MM.1S (cell line): ENCODE measurements at regions not wholly inside any gene's neighbourhood (a gene's known extent, or its start where the extent isn't known, plus 50 kb on each side); places are given as distances from the start of the nearest gene placed in this dataset.
"Not testable (repeated sequence)": the region's sequence is repeated elsewhere in the genome, so short reads cannot be mapped to it uniquely, and the experiment has no call there.

Source experiments
- DNase-seq: peaks from one replicate; pipeline ENCODE4 v3.0.0-alpha.2; 2015
- H2AFZ ChIP-seq: fragments of 300-600 bp; sonication (generic); 2 replicates; pipeline ENCODE4 v1.6.0; 2016; ENCODE audit warnings: antibody characterized with exemption, low read length
- H3F3A ChIP-seq: fragments of 300-600 bp; sonication (generic); 2 replicates; pipeline ENCODE4 v1.6.1; 2016; ENCODE audit warnings: mild to moderate bottlenecking, antibody characterized with exemption, low read length, moderate library complexity, mixed read lengths; ENCODE audit not compliant: insufficient read depth
- H3K27ac ChIP-seq: fragments of 300-600 bp; sonication (generic); 2 replicates; pipeline ENCODE4 v1.5.1; 2016; ENCODE audit warnings: mild to moderate bottlenecking, low read length
- H3K27me3 ChIP-seq: fragments of 300-600 bp; sonication (generic); replicated peaks from 2 replicates; pipeline ENCODE4 v1.6.0; 2016; ENCODE audit warnings: low read length; ENCODE audit not compliant: insufficient read depth
- H3K36me3 ChIP-seq: fragments of 300-600 bp; sonication (generic); replicated peaks from 2 replicates; pipeline ENCODE4 v1.6.1; 2016; ENCODE audit warnings: mild to moderate bottlenecking, low read length, mixed read lengths; ENCODE audit not compliant: insufficient read depth
- H3K4me1 ChIP-seq: fragments of 300-600 bp; sonication (generic); 2 replicates; pipeline ENCODE4 v1.6.1; 2016; ENCODE audit warnings: low read length, mixed read lengths
- H3K4me2 ChIP-seq: fragments of 300-600 bp; sonication (generic); 2 replicates; pipeline ENCODE4 v1.6.0; 2016; ENCODE audit warnings: low read depth, low read length
- H3K4me3 ChIP-seq: fragments of 300-600 bp; sonication (generic); 2 replicates; pipeline ENCODE4 v1.5.1; 2016; ENCODE audit warnings: low read length, mixed read lengths
- H3K79me2 ChIP-seq: fragments of 300-600 bp; sonication (generic); 2 replicates; pipeline ENCODE4 v1.6.1; 2016; ENCODE audit warnings: mixed run types, low read length, mixed read lengths
- H3K9ac ChIP-seq: fragments of 300-600 bp; sonication (generic); 2 replicates; pipeline ENCODE4 v1.6.1; 2016; ENCODE audit warnings: low read length, mixed read lengths
- H3K9me2 ChIP-seq: fragments of 300-600 bp; sonication (generic); replicated peaks from 2 replicates; pipeline ENCODE4 v1.6.1; 2016; ENCODE audit warnings: mild to moderate bottlenecking, low read length, mixed read lengths; ENCODE audit not compliant: insufficient read depth
- H3K9me3 ChIP-seq: fragments of 300-600 bp; sonication (generic); replicated peaks from 2 replicates; pipeline ENCODE4 v1.6.1; 2016; ENCODE audit warnings: mild to moderate bottlenecking, low read length, mixed read lengths; ENCODE audit not compliant: insufficient read depth
- H4K20me1 ChIP-seq: fragments of 300-600 bp; sonication (generic); 2 replicates; pipeline ENCODE4 v1.6.1; 2016; ENCODE audit warnings: mild to moderate bottlenecking, low read length, moderate library complexity, mixed read lengths; ENCODE audit not compliant: insufficient read depth

GRCh38 chr1:145164360-145164759 is 68.6 kb downstream of the FAM72D start:
- H3K4me3 ChIP-seq, H3K4me2 ChIP-seq, H3K9me3 ChIP-seq, DNase-seq, H3K9me2 ChIP-seq, H3K27ac ChIP-seq, H2AFZ ChIP-seq, H3K9ac ChIP-seq, H3K36me3 ChIP-seq, H3K27me3 ChIP-seq, H3K4me1 ChIP-seq, H4K20me1 ChIP-seq, H3K79me2 ChIP-seq, H3F3A ChIP-seq: not testable (repeated sequence)
